GM12872 (cell line): ENCODE measurements at regions not wholly inside any gene's neighbourhood (a gene's known extent, or its start where the extent isn't known, plus 50 kb on each side); places are given as distances from the start of the nearest gene placed in this dataset.

Experiments
- CTCF ChIP-seq: IDR thresholded peaks from 3 replicates; pipeline ENCODE4 v1.5.1; 2011; ENCODE audit warnings: low read depth, mild to moderate bottlenecking, low read length, moderate library complexity; ENCODE audit not compliant: insufficient read depth

GRCh38 chr19:30630289-30631032 lies 258.3 kb downstream of the ZNF536 start:
- TF ChIP-seq CTCF: no peak

- no peak for TF ChIP-seq CTCF
These were observed 256.9 kb downstream of the ZNF536 start for GRCh38 chr19:30629086-30629485.

- no peak for TF ChIP-seq CTCF
These were observed 254.4 kb downstream of the ZNF536 start for GRCh38 chr19:30626626-30626966.

- no peak for TF ChIP-seq CTCF
These were observed 253.9 kb downstream of the ZNF536 start for GRCh38 chr19:30625947-30626625.

- no peak for TF ChIP-seq CTCF
These were observed 250.1 kb downstream of the ZNF536 start for GRCh38 chr19:30622276-30622675.

GRCh38 chr19:30621326-30621920 lies 249.2 kb downstream of the ZNF536 start:
- TF ChIP-seq CTCF: no peak

GRCh38 chr19:30620354-30620753 lies 248.2 kb downstream of the ZNF536 start:
- no peak for TF ChIP-seq CTCF
